ENCODE measurements at regions not wholly inside any gene's neighbourhood (a gene's known extent, or its start where the extent isn't known, plus 50 kb on each side); places are given as distances from the start of the nearest gene placed in this dataset.

DNA sequence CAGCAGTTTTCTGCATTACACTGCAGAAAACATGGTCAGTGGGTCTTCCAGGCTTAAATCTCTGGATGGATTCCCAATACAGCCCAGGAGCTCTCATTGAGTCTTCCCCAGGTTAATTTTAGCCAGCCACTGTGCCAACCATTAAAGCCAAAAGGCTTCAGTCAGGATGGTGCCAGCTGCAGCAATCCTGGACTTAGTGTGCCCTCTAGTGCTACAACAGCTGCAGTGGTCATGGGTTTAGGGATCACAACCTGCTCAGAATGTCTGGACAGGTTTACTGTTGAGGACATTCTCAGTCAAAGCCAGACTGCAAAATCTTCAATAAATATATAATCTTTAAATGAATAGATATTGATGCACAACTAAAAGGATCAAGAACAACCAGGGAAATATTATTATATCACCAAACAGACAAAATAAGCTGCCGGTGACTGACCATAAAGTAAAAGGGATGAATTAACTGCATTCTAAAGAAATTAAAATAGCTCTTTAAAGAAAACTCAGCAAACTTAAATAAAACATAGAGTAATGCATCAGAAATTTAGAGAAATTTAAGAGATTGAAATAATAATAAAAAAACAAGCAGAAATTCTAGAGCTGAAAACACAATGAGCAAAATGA lies 639.9 kb downstream of the SPOCK3 start:
- TF ChIP-seq FOXM1 (IDR thresholded peaks at IDR 0.05; ENCODE audit: borderline replicate concordance, low read depth): no peak
- TF ChIP-seq RAD21 (IDR thresholded peaks at IDR 0.05; ENCODE audit: low read depth): peak; percentile 96
- TF ChIP-seq YY1 (IDR thresholded peaks at IDR 0.05; ENCODE audit: low read depth): no peak
- no peak for TF ChIP-seq CREB1 (IDR thresholded peaks at IDR 0.05; ENCODE audit: low read depth)
- no peak for TF ChIP-seq EGR1 (IDR thresholded peaks at IDR 0.05)

- TF ChIP-seq ZBTB7A (IDR thresholded peaks at IDR 0.05; ENCODE audit: low read depth) (no peak), EGR1 (IDR thresholded peaks at IDR 0.05) (no peak), CEBPB (IDR thresholded peaks at IDR 0.05) (no peak), RAD21 (IDR thresholded peaks at IDR 0.05; ENCODE audit: low read depth) (no peak), CREB1 (IDR thresholded peaks at IDR 0.05; ENCODE audit: low read depth) (no peak), TAF1 (IDR thresholded peaks at IDR 0.05; ENCODE audit: low read depth) (no peak), YY1 (IDR thresholded peaks at IDR 0.05; ENCODE audit: low read depth) (no peak), TCF12 (IDR thresholded peaks at IDR 0.05; ENCODE audit: low read depth) (no peak), NFIC (IDR thresholded peaks at IDR 0.05) (no peak), EP300 (IDR thresholded peaks at IDR 0.05; ENCODE audit: borderline replicate concordance) (no peak), TEAD4 (IDR thresholded peaks at IDR 0.05) (no peak), FOXM1 (IDR thresholded peaks at IDR 0.05; ENCODE audit: borderline replicate concordance, low read depth) (no peak)
- TF ChIP-seq, protein P1, sequence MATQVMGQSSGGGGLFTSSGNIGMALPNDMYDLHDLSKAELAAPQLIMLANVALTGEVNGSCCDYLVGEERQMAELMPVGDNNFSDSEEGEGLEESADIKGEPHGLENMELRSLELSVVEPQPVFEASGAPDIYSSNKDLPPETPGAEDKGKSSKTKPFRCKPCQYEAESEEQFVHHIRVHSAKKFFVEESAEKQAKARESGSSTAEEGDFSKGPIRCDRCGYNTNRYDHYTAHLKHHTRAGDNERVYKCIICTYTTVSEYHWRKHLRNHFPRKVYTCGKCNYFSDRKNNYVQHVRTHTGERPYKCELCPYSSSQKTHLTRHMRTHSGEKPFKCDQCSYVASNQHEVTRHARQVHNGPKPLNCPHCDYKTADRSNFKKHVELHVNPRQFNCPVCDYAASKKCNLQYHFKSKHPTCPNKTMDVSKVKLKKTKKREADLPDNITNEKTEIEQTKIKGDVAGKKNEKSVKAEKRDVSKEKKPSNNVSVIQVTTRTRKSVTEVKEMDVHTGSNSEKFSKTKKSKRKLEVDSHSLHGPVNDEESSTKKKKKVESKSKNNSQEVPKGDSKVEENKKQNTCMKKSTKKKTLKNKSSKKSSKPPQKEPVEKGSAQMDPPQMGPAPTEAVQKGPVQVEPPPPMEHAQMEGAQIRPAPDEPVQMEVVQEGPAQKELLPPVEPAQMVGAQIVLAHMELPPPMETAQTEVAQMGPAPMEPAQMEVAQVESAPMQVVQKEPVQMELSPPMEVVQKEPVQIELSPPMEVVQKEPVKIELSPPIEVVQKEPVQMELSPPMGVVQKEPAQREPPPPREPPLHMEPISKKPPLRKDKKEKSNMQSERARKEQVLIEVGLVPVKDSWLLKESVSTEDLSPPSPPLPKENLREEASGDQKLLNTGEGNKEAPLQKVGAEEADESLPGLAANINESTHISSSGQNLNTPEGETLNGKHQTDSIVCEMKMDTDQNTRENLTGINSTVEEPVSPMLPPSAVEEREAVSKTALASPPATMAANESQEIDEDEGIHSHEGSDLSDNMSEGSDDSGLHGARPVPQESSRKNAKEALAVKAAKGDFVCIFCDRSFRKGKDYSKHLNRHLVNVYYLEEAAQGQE (IDR thresholded peaks at IDR 0.05; ENCODE audit: low read depth): no peak
- TF ChIP-seq, protein P2, sequence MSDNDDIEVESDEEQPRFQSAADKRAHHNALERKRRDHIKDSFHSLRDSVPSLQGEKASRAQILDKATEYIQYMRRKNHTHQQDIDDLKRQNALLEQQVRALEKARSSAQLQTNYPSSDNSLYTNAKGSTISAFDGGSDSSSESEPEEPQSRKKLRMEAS (IDR thresholded peaks at IDR 0.05): no peak
- TF ChIP-seq, protein P3, sequence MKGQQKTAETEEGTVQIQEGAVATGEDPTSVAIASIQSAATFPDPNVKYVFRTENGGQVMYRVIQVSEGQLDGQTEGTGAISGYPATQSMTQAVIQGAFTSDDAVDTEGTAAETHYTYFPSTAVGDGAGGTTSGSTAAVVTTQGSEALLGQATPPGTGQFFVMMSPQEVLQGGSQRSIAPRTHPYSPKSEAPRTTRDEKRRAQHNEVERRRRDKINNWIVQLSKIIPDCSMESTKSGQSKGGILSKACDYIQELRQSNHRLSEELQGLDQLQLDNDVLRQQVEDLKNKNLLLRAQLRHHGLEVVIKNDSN (IDR thresholded peaks at IDR 0.05): no peak
Measured at GRCh38 chr4:166600264-166600663, 634.0 kb downstream of the SPOCK3 start.

GRCh38 chr4:166602068-166602467 lies 632.2 kb downstream of the SPOCK3 start:
- TF ChIP-seq ZBTB7A (IDR thresholded peaks at IDR 0.05; ENCODE audit: low read depth) (no peak), FOXM1 (IDR thresholded peaks at IDR 0.05; ENCODE audit: borderline replicate concordance, low read depth) (no peak), EGR1 (IDR thresholded peaks at IDR 0.05) (no peak), CEBPB (IDR thresholded peaks at IDR 0.05) (no peak), NFIC (IDR thresholded peaks at IDR 0.05) (no peak), TEAD4 (IDR thresholded peaks at IDR 0.05) (no peak), EP300 (IDR thresholded peaks at IDR 0.05; ENCODE audit: borderline replicate concordance) (no peak), TCF12 (IDR thresholded peaks at IDR 0.05; ENCODE audit: low read depth) (no peak), YY1 (IDR thresholded peaks at IDR 0.05; ENCODE audit: low read depth) (no peak)
- TF ChIP-seq, protein P1 (IDR thresholded peaks at IDR 0.05; ENCODE audit: low read depth): no peak

GRCh38 chr4:166622425-166622977 lies 611.8 kb downstream of the SPOCK3 start:
- TF ChIP-seq TAF1 (IDR thresholded peaks at IDR 0.05; ENCODE audit: low read depth): no peak
- no peak for TF ChIP-seq EGR1 (IDR thresholded peaks at IDR 0.05)

GRCh38 chr4:166625018-166625637 lies 609.2 kb downstream of the SPOCK3 start:
- TF ChIP-seq ZBTB7A (IDR thresholded peaks at IDR 0.05; ENCODE audit: low read depth) (no peak), EP300 (IDR thresholded peaks at IDR 0.05; ENCODE audit: borderline replicate concordance) (no peak), CREB1 (IDR thresholded peaks at IDR 0.05; ENCODE audit: low read depth) (no peak)

- TF ChIP-seq TEAD4 (IDR thresholded peaks at IDR 0.05) (no peak), NFIC (IDR thresholded peaks at IDR 0.05) (no peak), CEBPB (IDR thresholded peaks at IDR 0.05) (no peak), ZBTB7A (IDR thresholded peaks at IDR 0.05; ENCODE audit: low read depth) (no peak), TCF12 (IDR thresholded peaks at IDR 0.05; ENCODE audit: low read depth) (no peak), FOXM1 (IDR thresholded peaks at IDR 0.05; ENCODE audit: borderline replicate concordance, low read depth) (no peak), YY1 (IDR thresholded peaks at IDR 0.05; ENCODE audit: low read depth) (no peak), RAD21 (IDR thresholded peaks at IDR 0.05; ENCODE audit: low read depth) (no peak)
- TF ChIP-seq, protein P1 (IDR thresholded peaks at IDR 0.05; ENCODE audit: low read depth): no peak
- TF ChIP-seq, protein P3 (IDR thresholded peaks at IDR 0.05): no peak
- TF ChIP-seq, protein P2 (IDR thresholded peaks at IDR 0.05): no peak
Measured at GRCh38 chr4:166628454-166628853, 605.8 kb downstream of the SPOCK3 start.

Data from Ishikawa (cell line).